Testis (tissue), 2 donors: ENCODE measurements at regions not wholly inside any gene's neighbourhood (a gene's known extent, or its start where the extent isn't known, plus 50 kb on each side); places are given as distances from the start of the nearest gene placed in this dataset.

Experiments
- DNase-seq: peaks from one replicate; pipeline ENCODE4 v3.0.0-alpha.2; 2019
- H3K27ac ChIP-seq, 2 donors: fragments of 200-600 bp; sonication (generic); one replicate each; pipeline ENCODE4 v1.5.1; 2019
- H3K27me3 ChIP-seq: fragments of 200-600 bp; sonication (generic); one replicate; pipeline ENCODE4 v1.5.1; 2019
- H3K36me3 ChIP-seq: fragments of 200-600 bp; sonication (generic); one replicate; pipeline ENCODE4 v1.5.1; 2017; ENCODE audit warnings: low read depth; ENCODE audit errors: missing control alignments
- H3K4me1 ChIP-seq: fragments of 200-600 bp; sonication (generic); one replicate; pipeline ENCODE4 v1.5.1; 2019
- H3K4me3 ChIP-seq, 2 donors: fragments of 200-600 bp; sonication (generic); one replicate each; pipeline ENCODE4 v1.5.1; 2017 to 2019
- H3K9me3 ChIP-seq: fragments of 200-600 bp; sonication (generic); one replicate; pipeline ENCODE4 v1.5.1; 2017
- CTCF ChIP-seq, 3 experiments: fragments of 450-650 bp in 2 of 3; fragments of 200-600 bp in 1 of 3; sonication (generic) in 1 of 3; IDR thresholded peaks; one replicate each; pipeline ENCODE4 v1.5.1; 2016 to 2019; ENCODE audit warnings: antibody characterized with exemption in 3 of 3, mild to moderate bottlenecking in 2 of 3, moderate library complexity in 1 of 3
- POLR2A ChIP-seq: fragments of 450-650 bp; IDR thresholded peaks from one replicate; pipeline ENCODE4 v1.6.1; 2017; ENCODE audit warnings: antibody characterized with exemption, mild to moderate bottlenecking, moderate library complexity
- WGBS, 2 donors: methylation state at CpG; one replicate each; pipeline ENCODE4 v1.1.5; 2018; 5-methylcytosine and 5-hydroxymethylcytosine counted together
- intact Hi-C: fragments of 100-400 bp; cut with DNase I; formaldehyde crosslinking; loops from one replicate; pipeline ENCODE4 v1.15.1; 2023; ENCODE audit warnings: low total_unique reads

DNA sequence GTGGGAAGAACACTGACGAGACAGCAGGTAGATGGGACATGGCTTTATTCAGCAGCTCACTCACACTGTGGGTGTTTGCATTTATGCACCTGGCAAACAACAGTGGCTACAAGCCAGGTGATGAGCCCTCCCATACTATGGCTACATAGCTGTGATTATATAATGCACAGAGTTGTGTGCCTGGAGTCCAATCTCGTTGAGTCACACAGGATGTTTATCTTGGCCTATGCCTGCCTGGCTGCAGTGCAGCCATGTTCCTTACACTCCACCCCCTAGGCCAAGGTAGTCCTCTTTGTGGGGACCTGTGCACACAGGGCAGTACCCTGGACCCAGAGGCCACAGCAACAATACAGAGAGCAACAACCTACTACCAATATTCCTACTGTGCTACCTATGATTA, 1643.8 kb downstream of the MRPL39 start:
- no peak for DNase-seq
- WGBS, 2 donors, result 76 to 97% methylated on average over 2 of the region's 2 CpGs
- H3K4me3 ChIP-seq, result no peak overlapping the region
- H3K4me1 ChIP-seq, result no peaks in the 10 kb centered on the region
- no peak overlapping the region for H3K27ac ChIP-seq
- no peaks in the 10 kb centered on the region for H3K27me3 ChIP-seq
- intact Hi-C loops, result no loop called here
- no peaks in the 10 kb centered on the region for H3K9me3 ChIP-seq
- H3K36me3 ChIP-seq, result no peaks in the 10 kb centered on the region
- TF ChIP-seq CTCF (IDR thresholded peaks at IDR 0.05) (no peak), POLR2A (no peak)

DNA sequence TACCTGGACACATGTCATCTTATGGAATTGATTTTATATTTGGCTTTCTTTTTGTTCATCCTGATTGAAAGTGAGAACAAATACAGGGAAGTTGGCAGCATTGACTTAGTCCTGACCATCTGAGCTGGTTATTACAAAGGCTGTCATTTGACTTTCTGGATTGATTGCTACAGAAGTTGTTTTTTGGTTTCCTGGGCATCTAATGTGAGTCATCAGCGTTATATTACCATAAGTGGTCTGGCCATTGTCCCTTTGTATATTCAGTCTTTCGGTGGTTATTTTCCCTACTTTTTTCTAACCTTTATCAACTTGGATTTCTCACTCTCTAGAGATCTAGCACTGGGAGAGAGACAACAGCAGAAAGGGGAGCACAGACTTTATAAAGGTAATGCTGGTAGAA, 1646.5 kb downstream of the MRPL39 start:
- TF ChIP-seq CTCF (IDR thresholded peaks at IDR 0.05) (no peak), POLR2A (no peak)
- Histone ChIP-seq H3K4me3 (no peak overlapping the region), H3K27ac (no peak overlapping the region), H3K27me3 (no peaks in the 10 kb centered on the region), H3K9me3 (no peaks in the 10 kb centered on the region), H3K4me1 (no peaks in the 10 kb centered on the region), H3K36me3 (no peaks in the 10 kb centered on the region)
- intact Hi-C loops, result no loop called here
- WGBS, 2 donors, result 78 to 100% methylated on average over 2 of the region's 2 CpGs
- no peak for DNase-seq

DNA sequence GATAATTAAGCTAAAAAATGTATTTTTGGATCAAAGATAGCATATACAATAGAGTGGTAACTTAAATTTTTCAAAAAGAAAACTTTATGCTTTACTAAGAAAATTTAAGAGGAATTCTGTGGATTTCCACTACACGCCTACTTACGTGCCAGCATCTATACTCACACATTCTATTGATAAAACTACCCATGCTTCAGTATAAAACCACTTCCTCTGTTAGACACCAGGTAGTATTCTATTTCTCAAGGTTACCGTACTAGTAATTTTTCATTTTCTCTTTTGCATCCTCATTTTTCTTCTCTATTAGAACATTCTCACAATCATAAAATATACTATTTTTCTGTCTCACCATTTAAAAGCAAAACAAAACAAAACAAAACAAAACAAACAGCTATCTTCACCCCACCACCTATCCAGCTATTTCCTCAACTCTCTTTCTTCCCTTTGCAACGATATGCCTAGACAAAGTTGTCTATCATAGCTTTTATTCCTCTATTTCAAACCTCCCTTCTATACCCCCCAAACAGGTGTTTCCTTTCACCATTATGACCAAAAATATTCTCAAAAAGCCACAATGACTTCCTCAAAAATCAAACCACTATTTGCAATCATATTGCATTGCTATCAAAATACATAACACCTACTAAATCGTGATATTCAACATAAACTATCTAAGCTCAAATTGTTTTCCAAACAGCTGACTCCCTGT, 1652.0 kb downstream of the MRPL39 start:
- H3K27me3 ChIP-seq, result no peaks in the 10 kb centered on the region
- H3K27ac ChIP-seq, result no peak overlapping the region
- no peaks in the 10 kb centered on the region for H3K9me3 ChIP-seq
- DNase-seq, result no peak
- intact Hi-C loops, result no loop called here
- no peaks in the 10 kb centered on the region for H3K36me3 ChIP-seq
- H3K4me1 ChIP-seq, result no peaks in the 10 kb centered on the region
- WGBS, 2 donors, result 73 to 80% methylated on average over 5 of the region's 5 CpGs
- no peak overlapping the region for H3K4me3 ChIP-seq
- TF ChIP-seq CTCF (IDR thresholded peaks at IDR 0.05) (no peak), POLR2A (no peak)

- TF ChIP-seq POLR2A, result no peak
- no peak for TF ChIP-seq CTCF (IDR thresholded peaks at IDR 0.05)
- Histone ChIP-seq H3K36me3 (no peaks in the 10 kb centered on the region), H3K9me3 (no peaks in the 10 kb centered on the region), H3K4me1 (no peaks in the 10 kb centered on the region), H3K27ac (no peak overlapping the region), H3K4me3 (no peak overlapping the region), H3K27me3 (no peaks in the 10 kb centered on the region)
- DNase-seq, result no peak
- intact Hi-C loops, result no loop called here
These were observed 1655.0 kb downstream of the MRPL39 start for GRCh38 chr21:23952269-23952668.

GRCh38 chr21:23951251-23951650, 1656.0 kb downstream of the MRPL39 start:
- H3K4me3 ChIP-seq, result no peak overlapping the region
- no peak for DNase-seq
- intact Hi-C loops, result no loop called here
- TF ChIP-seq POLR2A, result no peak
- no peak for TF ChIP-seq CTCF (IDR thresholded peaks at IDR 0.05)
- no peaks in the 10 kb centered on the region for H3K4me1 ChIP-seq
- H3K27me3 ChIP-seq, result no peaks in the 10 kb centered on the region
- H3K27ac ChIP-seq, result no peak overlapping the region
- H3K9me3 ChIP-seq, result no peaks in the 10 kb centered on the region
- H3K36me3 ChIP-seq, result no peaks in the 10 kb centered on the region
